Activated CD4-positive, alpha-beta T cell treated with anti-CD3 and anti-CD28 coated beads for 1 hour (primary cell): ENCODE measurements at regions not wholly inside any gene's neighbourhood (a gene's known extent, or its start where the extent isn't known, plus 50 kb on each side); places are given as distances from the start of the nearest gene placed in this dataset.

Experiments used
- DNase-seq: peaks from one replicate; pipeline ENCODE4 v3.0.0-alpha.2; 2020

GRCh38 chr13:73929287-73929932 lies 204.8 kb downstream of the KLF12 start:
- no peak for DNase-seq

- DNase-seq, result no peak
Measured at GRCh38 chr13:73924607-73925006, 209.6 kb downstream of the KLF12 start.

GRCh38 chr13:73922493-73923393 lies 211.5 kb downstream of the KLF12 start:
- DNase-seq, result no peak

GRCh38 chr13:73918691-73919090 lies 215.5 kb downstream of the KLF12 start:
- no peak for DNase-seq

GRCh38 chr13:73913751-73914518 lies 220.3 kb downstream of the KLF12 start:
- no peak for DNase-seq

GRCh38 chr13:73913079-73913740 lies 221.0 kb downstream of the KLF12 start:
- no peak for DNase-seq

- DNase-seq, result no peak
Measured at GRCh38 chr13:73911361-73911760, 222.8 kb downstream of the KLF12 start.

- no peak for DNase-seq
Measured at GRCh38 chr13:73910733-73911132, 223.5 kb downstream of the KLF12 start.

- no peak for DNase-seq
Measured at GRCh38 chr13:73908809-73909208, 225.4 kb downstream of the KLF12 start.

- DNase-seq, result no peak
Measured at GRCh38 chr13:73904625-73905024, 229.6 kb downstream of the KLF12 start.

GRCh38 chr13:73903561-73903960 lies 230.6 kb downstream of the KLF12 start:
- no peak for DNase-seq

GRCh38 chr13:73902847-73903246 lies 231.4 kb downstream of the KLF12 start:
- DNase-seq, result no peak

- no peak for DNase-seq
Measured at GRCh38 chr13:73902296-73902695, 231.9 kb downstream of the KLF12 start.

GRCh38 chr13:73901324-73902068 lies 232.7 kb downstream of the KLF12 start:
- DNase-seq, result no peak

- DNase-seq, result no peak
Measured at GRCh38 chr13:73900591-73900990, 233.6 kb downstream of the KLF12 start.

- no peak for DNase-seq
Measured at GRCh38 chr13:73898899-73899298, 235.3 kb downstream of the KLF12 start.

GRCh38 chr13:73898276-73898675 lies 235.9 kb downstream of the KLF12 start:
- no peak for DNase-seq

- no peak for DNase-seq
Measured at GRCh38 chr13:73894995-73895571, 239.1 kb downstream of the KLF12 start.

GRCh38 chr13:73893833-73894232 lies 240.4 kb downstream of the KLF12 start:
- no peak for DNase-seq

GRCh38 chr13:73891805-73892204 lies 242.4 kb downstream of the KLF12 start:
- DNase-seq, result no peak

GRCh38 chr13:73883162-73883561 lies 251.0 kb downstream of the KLF12 start:
- no peak for DNase-seq

- DNase-seq, result no peak
Measured at GRCh38 chr13:73880365-73880764, 253.8 kb downstream of the KLF12 start.
